HFF-Myc (cell line): ENCODE measurements at regions not wholly inside any gene's neighbourhood (a gene's known extent, or its start where the extent isn't known, plus 50 kb on each side); places are given as distances from the start of the nearest gene placed in this dataset.
"Not testable (repeated sequence)": the region's sequence is repeated elsewhere in the genome, so short reads cannot be mapped to it uniquely, and the experiment has no call there.

Source experiments
- DNase-seq: peaks from one replicate; pipeline ENCODE4 v3.0.0-alpha.2; 2011; ENCODE audit warnings: low read depth; ENCODE audit errors: extremely low read depth
- H3K4me3 ChIP-seq: replicated peaks from 2 replicates; pipeline ENCODE4 v1.5.1; 2011; ENCODE audit warnings: low read depth, mild to moderate bottlenecking, control low read depth, low read length
- CTCF ChIP-seq: IDR thresholded peaks from 2 replicates; pipeline ENCODE4 v1.5.1; 2012; ENCODE audit warnings: mild to moderate bottlenecking, low read depth, low read length, control low read depth; ENCODE audit errors: missing control alignments

DNA sequence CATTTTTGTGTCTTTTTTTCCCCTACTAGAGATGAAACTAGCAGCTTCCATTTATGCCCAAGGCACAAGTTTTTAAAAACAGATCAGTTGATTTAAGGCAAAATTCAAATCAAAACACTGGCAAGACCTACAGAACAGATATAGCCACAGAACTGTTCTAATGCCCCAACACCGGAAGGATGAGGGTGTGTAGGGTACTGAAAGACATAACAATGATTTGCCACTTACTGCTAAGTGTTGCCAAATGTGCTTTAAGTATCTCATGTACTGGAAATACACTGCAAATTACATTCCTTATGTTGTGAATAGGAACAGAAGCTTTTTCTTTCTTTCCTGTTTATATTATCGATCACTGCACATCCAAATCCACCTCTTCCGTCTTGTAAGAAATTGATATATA lies 189.0 kb downstream of the CETN3 start:
- no peak overlapping the region for H3K4me3 ChIP-seq
- no peak for TF ChIP-seq CTCF
- no peak for DNase-seq

GRCh38 chr5:90214991-90215390 lies 194.6 kb downstream of the CETN3 start:
- no peak for DNase-seq
- H3K4me3 ChIP-seq, result no peak overlapping the region
- no peak for TF ChIP-seq CTCF

DNA sequence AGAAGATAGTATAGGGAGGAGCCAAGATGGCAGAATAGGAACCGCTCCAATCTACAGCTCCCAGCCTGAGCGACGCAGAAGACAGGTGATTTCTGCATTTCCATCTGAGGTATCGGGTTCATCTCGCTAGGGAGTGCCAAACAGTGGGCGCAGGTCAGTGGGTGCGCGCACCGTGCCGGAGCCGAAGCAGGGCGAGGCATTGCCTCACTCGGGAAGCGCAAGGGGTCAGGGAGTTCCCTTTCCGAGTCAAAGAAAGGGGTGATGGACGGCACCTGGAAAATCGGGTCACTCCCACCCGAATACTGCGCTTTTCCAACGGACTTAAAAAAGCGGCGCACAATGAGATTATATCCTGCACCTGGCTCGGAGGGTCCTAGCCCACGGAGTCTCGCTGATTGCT lies 201.2 kb downstream of the CETN3 start:
- DNase-seq, H3K4me3 ChIP-seq: not testable (repeated sequence)

GRCh38 chr5:90201923-90202322 lies 207.6 kb downstream of the CETN3 start:
- DNase-seq, result no peak
- no peak for TF ChIP-seq CTCF
- H3K4me3 ChIP-seq, result no peak overlapping the region

DNA sequence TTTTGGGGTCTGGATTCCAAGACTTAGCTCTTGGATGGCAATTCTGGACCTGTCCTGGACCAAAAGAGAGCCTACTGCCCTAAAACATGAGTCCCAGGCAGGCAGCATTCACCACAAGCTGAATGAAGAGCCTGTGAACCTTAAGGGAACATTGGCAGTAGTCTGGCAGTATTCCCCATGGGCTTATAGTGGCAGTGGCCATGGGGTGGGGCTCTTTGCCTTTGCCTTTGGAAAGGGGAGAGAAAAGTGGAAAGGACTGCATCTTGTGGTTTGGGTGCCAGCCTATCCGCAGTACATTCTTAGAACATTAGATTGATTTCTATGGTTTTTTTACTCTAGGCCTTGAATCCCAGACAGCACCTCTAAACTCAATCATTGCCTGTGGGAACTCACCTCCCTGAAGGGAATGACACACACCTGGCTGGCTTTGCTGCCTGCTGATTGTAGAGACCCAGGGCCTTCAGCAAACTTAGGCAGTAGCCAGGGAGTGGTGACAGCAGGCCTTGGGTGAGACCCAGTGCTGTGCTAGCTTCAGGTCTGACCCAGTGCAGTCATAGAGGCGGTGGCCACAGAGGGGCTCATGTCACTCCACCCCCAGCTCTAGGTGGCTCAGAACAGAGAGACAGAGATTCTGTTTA lies 216.3 kb downstream of the CETN3 start:
- DNase-seq, result no peak
- no peak for TF ChIP-seq CTCF
- H3K4me3 ChIP-seq, result no peak overlapping the region

- TF ChIP-seq CTCF, result no peak
- DNase-seq, result no peak
- H3K4me3 ChIP-seq, result no peak overlapping the region
Measured at GRCh38 chr5:90191352-90192045, 218.1 kb downstream of the CETN3 start.

GRCh38 chr5:90185897-90186468 lies 223.6 kb downstream of the CETN3 start:
- no peak for DNase-seq
- H3K4me3 ChIP-seq, result no peak overlapping the region
- TF ChIP-seq CTCF, result no peak
